ENCODE measurements at regions not wholly inside any gene's neighbourhood (a gene's known extent, or its start where the extent isn't known, plus 50 kb on each side); places are given as distances from the start of the nearest gene placed in this dataset.

DNA sequence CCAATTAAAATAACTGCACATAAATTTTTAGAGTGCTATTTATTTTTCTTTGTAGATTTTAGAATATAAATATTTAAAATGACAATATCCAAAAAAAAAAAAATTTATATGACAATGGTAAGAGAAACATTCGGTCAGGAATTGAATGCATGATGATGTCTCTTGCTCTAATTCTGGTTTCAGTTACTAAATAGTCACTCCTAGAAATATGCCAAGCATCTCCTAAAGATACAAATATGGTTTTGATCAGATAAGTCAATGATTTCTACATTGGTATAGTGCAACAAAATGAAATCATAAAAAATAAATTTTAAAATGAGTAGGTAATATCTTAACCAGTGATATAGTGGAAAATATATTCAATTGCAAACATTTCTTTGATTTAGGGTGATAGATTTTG is 95.9 kb upstream of the ACKR3 start:
- H3K4me3 ChIP-seq (ENCODE audit: control insufficient read depth in 2 of 3, extremely low read depth in 1 of 3, insufficient read depth in 2 of 3, low read depth in 1 of 3, low read length in 3 of 3): no peak overlapping the region
- TF ChIP-seq EZH2 (IDR thresholded peaks at IDR 0.05; ENCODE audit: low read length): no peak
- TF ChIP-seq, protein P1, sequence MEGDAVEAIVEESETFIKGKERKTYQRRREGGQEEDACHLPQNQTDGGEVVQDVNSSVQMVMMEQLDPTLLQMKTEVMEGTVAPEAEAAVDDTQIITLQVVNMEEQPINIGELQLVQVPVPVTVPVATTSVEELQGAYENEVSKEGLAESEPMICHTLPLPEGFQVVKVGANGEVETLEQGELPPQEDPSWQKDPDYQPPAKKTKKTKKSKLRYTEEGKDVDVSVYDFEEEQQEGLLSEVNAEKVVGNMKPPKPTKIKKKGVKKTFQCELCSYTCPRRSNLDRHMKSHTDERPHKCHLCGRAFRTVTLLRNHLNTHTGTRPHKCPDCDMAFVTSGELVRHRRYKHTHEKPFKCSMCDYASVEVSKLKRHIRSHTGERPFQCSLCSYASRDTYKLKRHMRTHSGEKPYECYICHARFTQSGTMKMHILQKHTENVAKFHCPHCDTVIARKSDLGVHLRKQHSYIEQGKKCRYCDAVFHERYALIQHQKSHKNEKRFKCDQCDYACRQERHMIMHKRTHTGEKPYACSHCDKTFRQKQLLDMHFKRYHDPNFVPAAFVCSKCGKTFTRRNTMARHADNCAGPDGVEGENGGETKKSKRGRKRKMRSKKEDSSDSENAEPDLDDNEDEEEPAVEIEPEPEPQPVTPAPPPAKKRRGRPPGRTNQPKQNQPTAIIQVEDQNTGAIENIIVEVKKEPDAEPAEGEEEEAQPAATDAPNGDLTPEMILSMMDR (optimal IDR thresholded peaks at IDR 0.05 in 1 of 3, IDR thresholded peaks at IDR 0.05 in 1 of 3, conservative IDR thresholded peaks at IDR 0.05 in 1 of 3; ENCODE audit: extremely low read depth in 1 of 3, insufficient read depth in 2 of 3, low read length in 3 of 3): no peak
- no peaks in the 10 kb centered on the region for H3K9me1 ChIP-seq (ENCODE audit: control insufficient read depth, extremely low read depth, insufficient read depth, low read length)
- H3K79me2 ChIP-seq (ENCODE audit: control insufficient read depth, insufficient read depth, low read length): no peaks in the 10 kb centered on the region
- no peak overlapping the region for H3K27ac ChIP-seq (ENCODE audit: control insufficient read depth, insufficient read depth, low read length)
- H3K9me3 ChIP-seq (ENCODE audit: control insufficient read depth, low read depth, low read length): no peaks in the 10 kb centered on the region
- no peaks in the 10 kb centered on the region for H3K4me1 ChIP-seq (ENCODE audit: control insufficient read depth, extremely low read depth, insufficient read depth, low read length)
- no peaks in the 10 kb centered on the region for H4K20me1 ChIP-seq (ENCODE audit: control insufficient read depth, extremely low read depth, insufficient read depth, low read length)
- FAIRE-seq (no peak), DNase-seq (ENCODE audit: low read depth, low spot score) (no peak)
- H2AFZ ChIP-seq (ENCODE audit: control insufficient read depth, low read length): no peak overlapping the region
- dilution Hi-C loops (cut with MboI; ENCODE audit: extremely low pct_ligation_motif_present, low sequenced_read_pairs): no loop called here
- no peak overlapping the region for H3K4me2 ChIP-seq (ENCODE audit: control insufficient read depth, extremely low read depth, insufficient read depth, low read depth, low read length)
- H3K27me3 ChIP-seq (ENCODE audit: control insufficient read depth, extremely low read depth, insufficient read depth, low read length): no peaks in the 10 kb centered on the region
- H3K9ac ChIP-seq (ENCODE audit: control insufficient read depth, extremely low read depth, insufficient read depth, low read length): no peak overlapping the region
- H3K36me3 ChIP-seq (ENCODE audit: control insufficient read depth in 2 of 2, extremely low read depth in 1 of 2, insufficient read depth in 2 of 2, low read length in 2 of 2): no peaks in the 10 kb centered on the region

DNA sequence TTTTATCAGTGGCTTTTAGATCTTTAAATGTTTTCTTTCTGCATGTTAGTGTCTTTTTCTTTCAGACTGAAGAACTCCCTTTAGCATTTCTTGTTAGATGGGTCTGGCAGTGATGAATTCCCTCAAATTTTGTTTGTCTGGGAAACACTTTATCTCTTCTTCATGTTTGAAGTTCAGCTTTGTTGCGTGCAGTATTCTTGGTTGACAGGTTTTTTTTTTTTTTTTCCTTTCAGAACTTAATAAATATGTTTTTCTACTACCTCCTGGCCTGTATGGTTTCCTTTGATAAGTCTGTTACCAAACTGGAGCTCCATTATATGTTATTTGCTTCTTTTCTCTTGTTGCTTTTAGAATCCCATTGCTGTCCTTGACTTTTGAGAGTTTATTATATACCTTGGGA is 89.8 kb upstream of the ACKR3 start:
- no peaks in the 10 kb centered on the region for H3K9me3 ChIP-seq (ENCODE audit: control insufficient read depth, low read depth, low read length)
- no peaks in the 10 kb centered on the region for H3K27me3 ChIP-seq (ENCODE audit: control insufficient read depth, extremely low read depth, insufficient read depth, low read length)
- H3K4me3 ChIP-seq (ENCODE audit: control insufficient read depth in 2 of 3, extremely low read depth in 1 of 3, insufficient read depth in 2 of 3, low read depth in 1 of 3, low read length in 3 of 3): no peak overlapping the region
- no peaks in the 10 kb centered on the region for H3K4me1 ChIP-seq (ENCODE audit: control insufficient read depth, extremely low read depth, insufficient read depth, low read length)
- H4K20me1 ChIP-seq (ENCODE audit: control insufficient read depth, extremely low read depth, insufficient read depth, low read length): no peaks in the 10 kb centered on the region
- H2AFZ ChIP-seq (ENCODE audit: control insufficient read depth, low read length): no peak overlapping the region
- DNase-seq (ENCODE audit: low read depth, low spot score) (no peak), FAIRE-seq (no peak)
- no peak overlapping the region for H3K9ac ChIP-seq (ENCODE audit: control insufficient read depth, extremely low read depth, insufficient read depth, low read length)
- H3K9me1 ChIP-seq (ENCODE audit: control insufficient read depth, extremely low read depth, insufficient read depth, low read length): no peaks in the 10 kb centered on the region
- no peak overlapping the region for H3K27ac ChIP-seq (ENCODE audit: control insufficient read depth, insufficient read depth, low read length)
- TF ChIP-seq EZH2 (IDR thresholded peaks at IDR 0.05; ENCODE audit: low read length): no peak
- TF ChIP-seq, protein P1 (optimal IDR thresholded peaks at IDR 0.05 in 1 of 3, IDR thresholded peaks at IDR 0.05 in 1 of 3, conservative IDR thresholded peaks at IDR 0.05 in 1 of 3; ENCODE audit: extremely low read depth in 1 of 3, insufficient read depth in 2 of 3, low read length in 3 of 3): no peak
- dilution Hi-C loops (cut with MboI; ENCODE audit: extremely low pct_ligation_motif_present, low sequenced_read_pairs): no loop called here
- H3K36me3 ChIP-seq (ENCODE audit: control insufficient read depth in 2 of 2, extremely low read depth in 1 of 2, insufficient read depth in 2 of 2, low read length in 2 of 2): no peaks in the 10 kb centered on the region
- H3K79me2 ChIP-seq (ENCODE audit: control insufficient read depth, insufficient read depth, low read length): no peaks in the 10 kb centered on the region
- no peak overlapping the region for H3K4me2 ChIP-seq (ENCODE audit: control insufficient read depth, extremely low read depth, insufficient read depth, low read depth, low read length)

Data from keratinocyte (primary cell).